Sigmoid colon (tissue), 4 donors: ENCODE measurements at regions not wholly inside any gene's neighbourhood (a gene's known extent, or its start where the extent isn't known, plus 50 kb on each side); places are given as distances from the start of the nearest gene placed in this dataset.

Experiments used
- CTCF ChIP-seq, 4 experiments: fragments of 450-650 bp in 3 of 4; fragments of 200-600 bp in 1 of 4; IDR thresholded peaks; one replicate each; pipeline ENCODE4 v1.5.1; 2016 to 2019; ENCODE audit warnings: antibody characterized with exemption in 4 of 4, mild to moderate bottlenecking in 3 of 4, moderate library complexity in 2 of 4
- EP300 ChIP-seq, 4 donors: sonication (generic); formaldehyde crosslinking; IDR thresholded peaks; one replicate each; pipeline ENCODE4 v1.6.1; 2017; ENCODE audit warnings: antibody characterized with exemption in 4 of 4
- POLR2A ChIP-seq, 2 donors: fragments of 450-650 bp; IDR thresholded peaks; one replicate each; pipeline ENCODE4 v1.6.1; 2016; ENCODE audit warnings: antibody characterized with exemption in 2 of 2, mild to moderate bottlenecking in 2 of 2, moderate library complexity in 2 of 2
- POLR2AphosphoS5 ChIP-seq, 4 donors: sonication (generic); formaldehyde crosslinking; IDR thresholded peaks; one replicate each; pipeline ENCODE4 v1.6.1; 2017; ENCODE audit warnings: antibody characterized with exemption in 4 of 4

GRCh38 chr3:166195808-166196207 is 358.6 kb upstream of the BCHE start:
- TF ChIP-seq CTCF (IDR thresholded peaks at IDR 0.05) (no peak), POLR2A (IDR thresholded peaks at IDR 0.05) (no peak), EP300 (IDR thresholded peaks at IDR 0.05) (no peak), POLR2AphosphoS5 (IDR thresholded peaks at IDR 0.05) (no peak)
